Hepatocyte (in vitro differentiated cells): ENCODE measurements at regions not wholly inside any gene's neighbourhood (a gene's known extent, or its start where the extent isn't known, plus 50 kb on each side); places are given as distances from the start of the nearest gene placed in this dataset.

Experiments used
- DNase-seq: peaks from one replicate; pipeline ENCODE4 v3.0.0-alpha.2; 2016; ENCODE audit warnings: low spot score
- H2AFZ ChIP-seq: fragments of 200-600 bp; sonication (generic); 2 replicates; pipeline ENCODE4 v1.6.0; 2016; ENCODE audit warnings: antibody characterized with exemption, mild to moderate bottlenecking
- H3K27ac ChIP-seq: fragments of 200-600 bp; sonication (generic); 2 replicates; pipeline ENCODE4 v1.5.1; 2016; ENCODE audit warnings: mild to moderate bottlenecking
- H3K27me3 ChIP-seq: fragments of 200-600 bp; sonication (generic); 2 replicates; pipeline ENCODE4 v1.6.1; 2016
- H3K36me3 ChIP-seq: fragments of 200-600 bp; sonication (generic); replicated peaks from 2 replicates; pipeline ENCODE4 v1.5.1; 2016; ENCODE audit warnings: low read depth; ENCODE audit not compliant: insufficient read depth
- H3K4me1 ChIP-seq: fragments of 200-600 bp; sonication (generic); 2 replicates; pipeline ENCODE4 v1.5.1; 2016; ENCODE audit warnings: mild to moderate bottlenecking, moderate library complexity; ENCODE audit not compliant: insufficient read depth
- H3K4me2 ChIP-seq: fragments of 200-600 bp; sonication (generic); 2 replicates; pipeline ENCODE4 v1.6.0; 2016
- H3K4me3 ChIP-seq: fragments of 200-600 bp; sonication (generic); 2 replicates; pipeline ENCODE4 v1.5.1; 2016; ENCODE audit warnings: mild to moderate bottlenecking
- H3K79me2 ChIP-seq: fragments of 200-600 bp; sonication (generic); 2 replicates; pipeline ENCODE4 v1.6.0; 2017; ENCODE audit warnings: mild to moderate bottlenecking
- H3K9me2 ChIP-seq: fragments of 200-600 bp; sonication (generic); replicated peaks from 2 replicates; pipeline ENCODE4 v1.6.0; 2017; ENCODE audit warnings: mild to moderate bottlenecking; ENCODE audit not compliant: insufficient read depth
- H3K9me3 ChIP-seq: fragments of 200-600 bp; sonication (generic); 2 replicates; pipeline ENCODE4 v1.5.1; 2016; ENCODE audit warnings: low read depth, mild to moderate bottlenecking
- H4K20me1 ChIP-seq: fragments of 200-600 bp; sonication (generic); 2 replicates; pipeline ENCODE4 v1.6.0; 2016; ENCODE audit warnings: mild to moderate bottlenecking; ENCODE audit not compliant: insufficient read depth, poor library complexity, severe bottlenecking
- CTCF ChIP-seq: fragments of 200-600 bp; sonication (generic); IDR thresholded peaks from 2 replicates; pipeline ENCODE4 v1.5.1; 2016; ENCODE audit warnings: antibody characterized with exemption, mild to moderate bottlenecking; ENCODE audit not compliant: poor library complexity
- EZH2 ChIP-seq: fragments of 200-600 bp; sonication (generic); IDR thresholded peaks from 2 replicates; pipeline ENCODE4 v1.6.1; 2016; ENCODE audit warnings: antibody characterized with exemption, mild to moderate bottlenecking, borderline replicate concordance
- EZH2phosphoT487 ChIP-seq: fragments of 200-600 bp; sonication (generic); IDR thresholded peaks from one replicate; pipeline ENCODE4 v1.6.1; 2018; ENCODE audit warnings: antibody characterized with exemption, mild to moderate bottlenecking, low read depth, moderate library complexity; ENCODE audit not compliant: unreplicated experiment, severe bottlenecking
- WGBS: methylation state at CpG from one replicate; pipeline ENCODE4 v1.1.6; 2016; ENCODE audit warnings: low lambda C conversion rate; ENCODE audit errors: missing lambda C conversion rate; 5-methylcytosine and 5-hydroxymethylcytosine counted together

GRCh38 chr1:198910816-198911215 is 272.0 kb downstream of the PTPRC start:
- Histone ChIP-seq H3K4me3 (no peak overlapping the region), H3K27me3 (no peaks in the 10 kb centered on the region), H3K27ac (no peak overlapping the region), H3K9me2 (no peaks in the 10 kb centered on the region), H4K20me1 (no peaks in the 10 kb centered on the region), H3K79me2 (peaks cover 96% of the 10 kb centered on the region), H3K4me1 (no peaks in the 10 kb centered on the region), H3K36me3 (peaks cover 3% of the 10 kb centered on the region), H3K9me3 (no peaks in the 10 kb centered on the region), H2AFZ (no peak overlapping the region), H3K4me2 (no peak overlapping the region)
- WGBS: 84% methylated on average over 2 of the region's 2 CpGs
- no peak for DNase-seq
- no peak for TF ChIP-seq EZH2phosphoT487

- no peak overlapping the region for H3K4me2 ChIP-seq
- no peaks in the 10 kb centered on the region for H4K20me1 ChIP-seq
- no peak overlapping the region for H2AFZ ChIP-seq
- H3K27me3 ChIP-seq: no peaks in the 10 kb centered on the region
- no peak for DNase-seq
- no peak overlapping the region for H3K4me3 ChIP-seq
- no peaks in the 10 kb centered on the region for H3K9me3 ChIP-seq
- no peak overlapping the region for H3K27ac ChIP-seq
- TF ChIP-seq EZH2phosphoT487 (no peak), EZH2 (no peak), CTCF (no peak)
- WGBS: 91% methylated on average over 1 of the region's 1 CpG
- H3K9me2 ChIP-seq: no peaks in the 10 kb centered on the region
- H3K79me2 ChIP-seq: peaks cover 99% of the 10 kb centered on the region
- peaks cover 3% of the 10 kb centered on the region for H3K36me3 ChIP-seq
- peaks cover 9% of the 10 kb centered on the region for H3K4me1 ChIP-seq
These were observed 273.2 kb downstream of the PTPRC start for GRCh38 chr1:198912046-198912445.

GRCh38 chr1:198913667-198914066 is 274.8 kb downstream of the PTPRC start:
- no peak overlapping the region for H2AFZ ChIP-seq
- no peak overlapping the region for H3K4me3 ChIP-seq
- no peaks in the 10 kb centered on the region for H3K9me3 ChIP-seq
- H3K27ac ChIP-seq: no peak overlapping the region
- H4K20me1 ChIP-seq: peaks cover 2% of the 10 kb centered on the region
- H3K4me2 ChIP-seq: no peak overlapping the region
- TF ChIP-seq EZH2 (no peak), EZH2phosphoT487 (no peak), CTCF (no peak)
- 78% methylated on average over 4 of the region's 4 CpGs for WGBS
- H3K36me3 ChIP-seq: peaks cover 3% of the 10 kb centered on the region
- H3K27me3 ChIP-seq: no peaks in the 10 kb centered on the region
- peaks cover 94% of the 10 kb centered on the region for H3K79me2 ChIP-seq
- H3K4me1 ChIP-seq: peaks cover 16% of the 10 kb centered on the region
- DNase-seq: no peak
- no peaks in the 10 kb centered on the region for H3K9me2 ChIP-seq

DNA sequence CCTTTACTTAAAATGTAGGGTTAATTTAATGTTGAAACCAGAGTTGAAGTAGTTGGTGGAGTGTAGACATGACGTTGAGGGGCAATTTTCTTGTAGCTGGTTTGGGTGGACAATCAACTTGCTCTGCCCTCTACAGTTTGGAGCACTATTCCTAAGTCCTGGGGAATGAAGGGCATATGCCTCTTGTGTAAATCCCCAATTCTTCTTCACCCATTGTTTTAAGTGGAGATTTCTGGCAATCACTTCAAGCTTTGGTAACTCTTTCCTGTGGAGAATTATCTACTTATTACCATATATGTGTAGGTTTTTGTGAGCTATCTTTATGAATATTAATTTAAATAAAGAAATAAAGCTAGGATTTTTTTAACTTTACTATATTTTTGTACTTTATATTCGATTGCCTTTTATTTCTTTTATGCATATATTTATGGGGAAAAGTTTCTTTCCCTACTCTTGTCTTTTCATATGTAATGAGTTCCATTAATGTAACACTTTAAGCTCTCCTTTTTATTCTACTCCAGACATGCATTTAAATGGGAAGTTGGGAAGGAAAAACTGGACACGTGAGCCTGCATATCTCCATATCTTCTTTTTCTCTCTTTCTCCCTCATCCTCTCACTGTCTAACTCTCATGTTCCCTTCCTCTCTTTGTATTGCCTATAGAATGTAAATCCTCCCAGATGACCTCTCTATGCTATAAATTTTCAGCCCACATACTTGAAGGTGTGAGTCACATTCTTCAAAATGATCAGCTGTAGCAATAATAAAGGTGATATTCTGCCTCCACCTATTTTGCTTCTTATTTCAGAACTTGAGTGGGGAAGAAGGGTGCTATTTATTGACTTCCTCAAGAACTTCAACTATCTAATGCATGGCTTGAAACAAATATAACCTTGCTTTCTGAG is 276.7 kb downstream of the PTPRC start:
- H3K36me3 ChIP-seq: peaks cover 3% of the 10 kb centered on the region
- 97% methylated on average over 3 of the region's 3 CpGs for WGBS
- no peaks in the 10 kb centered on the region for H3K9me3 ChIP-seq
- H3K4me2 ChIP-seq: no peak overlapping the region
- H3K4me3 ChIP-seq: no peak overlapping the region
- no peak overlapping the region for H2AFZ ChIP-seq
- H3K9me2 ChIP-seq: no peaks in the 10 kb centered on the region
- H3K79me2 ChIP-seq: peaks cover 92% of the 10 kb centered on the region
- H3K27ac ChIP-seq: no peak overlapping the region
- peaks cover 2% of the 10 kb centered on the region for H4K20me1 ChIP-seq
- H3K27me3 ChIP-seq: no peaks in the 10 kb centered on the region
- DNase-seq: no peak
- TF ChIP-seq EZH2phosphoT487: no peak
- H3K4me1 ChIP-seq: peaks cover 16% of the 10 kb centered on the region
